ENCODE measurements at regions not wholly inside any gene's neighbourhood (a gene's known extent, or its start where the extent isn't known, plus 50 kb on each side); places are given as distances from the start of the nearest gene placed in this dataset.

DNA sequence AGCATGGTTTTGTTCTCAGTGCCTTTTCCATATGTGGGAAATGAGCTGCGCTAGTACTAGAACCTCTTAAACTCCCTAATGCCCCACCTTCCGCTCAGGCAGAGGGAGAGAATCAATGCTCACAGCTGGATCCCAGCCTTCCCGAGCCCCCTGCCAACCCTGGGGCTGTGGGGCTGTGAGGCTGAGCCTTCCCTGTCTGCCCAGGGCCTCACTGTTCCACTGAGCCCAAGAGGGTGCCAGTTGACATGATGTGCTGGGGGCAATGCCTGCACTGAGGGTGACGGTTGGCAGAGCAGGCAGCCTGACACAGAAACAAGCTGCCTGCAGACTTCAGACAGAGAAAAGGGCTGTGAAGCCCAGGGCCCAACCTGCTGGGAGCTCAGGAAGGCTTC lies 602.4 kb upstream of the RAB6C start:
- no peak for TF ChIP-seq ZNF331 (CRISPR knock-in tag; IDR thresholded peaks at IDR 0.05)
- TF ChIP-seq, protein P1, sequence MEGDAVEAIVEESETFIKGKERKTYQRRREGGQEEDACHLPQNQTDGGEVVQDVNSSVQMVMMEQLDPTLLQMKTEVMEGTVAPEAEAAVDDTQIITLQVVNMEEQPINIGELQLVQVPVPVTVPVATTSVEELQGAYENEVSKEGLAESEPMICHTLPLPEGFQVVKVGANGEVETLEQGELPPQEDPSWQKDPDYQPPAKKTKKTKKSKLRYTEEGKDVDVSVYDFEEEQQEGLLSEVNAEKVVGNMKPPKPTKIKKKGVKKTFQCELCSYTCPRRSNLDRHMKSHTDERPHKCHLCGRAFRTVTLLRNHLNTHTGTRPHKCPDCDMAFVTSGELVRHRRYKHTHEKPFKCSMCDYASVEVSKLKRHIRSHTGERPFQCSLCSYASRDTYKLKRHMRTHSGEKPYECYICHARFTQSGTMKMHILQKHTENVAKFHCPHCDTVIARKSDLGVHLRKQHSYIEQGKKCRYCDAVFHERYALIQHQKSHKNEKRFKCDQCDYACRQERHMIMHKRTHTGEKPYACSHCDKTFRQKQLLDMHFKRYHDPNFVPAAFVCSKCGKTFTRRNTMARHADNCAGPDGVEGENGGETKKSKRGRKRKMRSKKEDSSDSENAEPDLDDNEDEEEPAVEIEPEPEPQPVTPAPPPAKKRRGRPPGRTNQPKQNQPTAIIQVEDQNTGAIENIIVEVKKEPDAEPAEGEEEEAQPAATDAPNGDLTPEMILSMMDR (CRISPR knock-in tag; IDR thresholded peaks at IDR 0.05), result no peak
- no peak for TF ChIP-seq DNMT3B (CRISPR knock-in tag; conservative IDR thresholded peaks at IDR 0.05)
- TF ChIP-seq ZNF3 (CRISPR knock-in tag; IDR thresholded peaks at IDR 0.05), result no peak
- TF ChIP-seq JUND (CRISPR knock-in tag; IDR thresholded peaks at IDR 0.05), result no peak
- TF ChIP-seq, protein P2, sequence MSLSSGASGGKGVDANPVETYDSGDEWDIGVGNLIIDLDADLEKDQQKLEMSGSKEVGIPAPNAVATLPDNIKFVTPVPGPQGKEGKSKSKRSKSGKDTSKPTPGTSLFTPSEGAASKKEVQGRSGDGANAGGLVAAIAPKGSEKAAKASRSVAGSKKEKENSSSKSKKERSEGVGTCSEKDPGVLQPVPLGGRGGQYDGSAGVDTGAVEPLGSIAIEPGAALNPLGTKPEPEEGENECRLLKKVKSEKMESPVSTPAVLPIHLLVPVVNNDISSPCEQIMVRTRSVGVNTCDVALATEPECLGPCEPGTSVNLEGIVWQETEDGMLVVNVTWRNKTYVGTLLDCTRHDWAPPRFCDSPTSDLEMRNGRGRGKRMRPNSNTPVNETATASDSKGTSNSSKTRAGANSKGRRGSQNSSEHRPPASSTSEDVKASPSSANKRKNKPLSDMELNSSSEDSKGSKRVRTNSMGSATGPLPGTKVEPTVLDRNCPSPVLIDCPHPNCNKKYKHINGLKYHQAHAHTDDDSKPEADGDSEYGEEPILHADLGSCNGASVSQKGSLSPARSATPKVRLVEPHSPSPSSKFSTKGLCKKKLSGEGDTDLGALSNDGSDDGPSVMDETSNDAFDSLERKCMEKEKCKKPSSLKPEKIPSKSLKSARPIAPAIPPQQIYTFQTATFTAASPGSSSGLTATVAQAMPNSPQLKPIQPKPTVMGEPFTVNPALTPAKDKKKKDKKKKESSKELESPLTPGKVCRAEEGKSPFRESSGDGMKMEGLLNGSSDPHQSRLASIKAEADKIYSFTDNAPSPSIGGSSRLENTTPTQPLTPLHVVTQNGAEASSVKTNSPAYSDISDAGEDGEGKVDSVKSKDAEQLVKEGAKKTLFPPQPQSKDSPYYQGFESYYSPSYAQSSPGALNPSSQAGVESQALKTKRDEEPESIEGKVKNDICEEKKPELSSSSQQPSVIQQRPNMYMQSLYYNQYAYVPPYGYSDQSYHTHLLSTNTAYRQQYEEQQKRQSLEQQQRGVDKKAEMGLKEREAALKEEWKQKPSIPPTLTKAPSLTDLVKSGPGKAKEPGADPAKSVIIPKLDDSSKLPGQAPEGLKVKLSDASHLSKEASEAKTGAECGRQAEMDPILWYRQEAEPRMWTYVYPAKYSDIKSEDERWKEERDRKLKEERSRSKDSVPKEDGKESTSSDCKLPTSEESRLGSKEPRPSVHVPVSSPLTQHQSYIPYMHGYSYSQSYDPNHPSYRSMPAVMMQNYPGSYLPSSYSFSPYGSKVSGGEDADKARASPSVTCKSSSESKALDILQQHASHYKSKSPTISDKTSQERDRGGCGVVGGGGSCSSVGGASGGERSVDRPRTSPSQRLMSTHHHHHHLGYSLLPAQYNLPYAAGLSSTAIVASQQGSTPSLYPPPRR (CRISPR knock-in tag; IDR thresholded peaks at IDR 0.05; ENCODE audit: borderline replicate concordance), result no peak
- no peak for TF ChIP-seq SMC3 (IDR thresholded peaks at IDR 0.05; ENCODE audit: low read length)
- TF ChIP-seq ZNF180 (CRISPR knock-in tag; IDR thresholded peaks at IDR 0.05; ENCODE audit: borderline replicate concordance, low read depth), result no peak
